GM12878 (cell line): ENCODE measurements at regions not wholly inside any gene's neighbourhood (a gene's known extent, or its start where the extent isn't known, plus 50 kb on each side); places are given as distances from the start of the nearest gene placed in this dataset.

ENCODE experiments used
- ATAC-seq: fragments of 200-7000 bp; cut with Tn5 transposase; 3 replicates; pipeline ENCODE4 v1.9.1; 2020; ENCODE audit warnings: mild to moderate bottlenecking, moderate library complexity
- BruUV-seq: library from RNA; stranded (reverse); fragments of 400-500 nt; replicated peaks from 2 replicates; lab custom pipeline; 2021; lab: Mats Ljungman, UMichigan
- CTCF ChIA-PET: fragments of 300-600 bp; sonication (Branson Sonifier 250); formaldehyde crosslinking; extraction: SDS; loops from one replicate; lab custom pipeline; 2021; ENCODE audit warnings: inconsistent platforms; lab: Yijun Ruan, JAX
- POLR2A ChIA-PET: fragments of 350-600 bp; formaldehyde crosslinking; extraction: SDS; loops from one replicate; lab custom pipeline; 2021; ENCODE audit warnings: inconsistent platforms; lab: Charles Lee
- RAD21 ChIA-PET: fragments of 300-600 bp; sonication (Branson Sonifier 250); formaldehyde crosslinking; loops from one replicate; lab custom pipeline; 2023; ENCODE audit warnings: antibody characterized with exemption; ENCODE audit not compliant: unreplicated experiment; lab: Charles Lee
- SMC1A ChIA-PET: fragments of 300-600 bp; sonication (Branson Sonifier 250); formaldehyde crosslinking; loops from one replicate; lab custom pipeline; 2023; ENCODE audit not compliant: unreplicated experiment, uncharacterized antibody; lab: Charles Lee
- DNase-seq: peaks from one replicate; pipeline ENCODE4 v3.0.0-alpha.2; 2011; ENCODE audit warnings: low read depth, low spot score
- FAIRE-seq: peaks from 3 replicates; lab custom pipeline; 2011; peaks lifted over from hg19 to GRCh38; lab: Jason Lieb, UNC
- H2AFZ ChIP-seq: 2 replicates; pipeline ENCODE4 v1.6.0; 2011; ENCODE audit warnings: low read depth, low read length, control low read depth; ENCODE audit not compliant: control insufficient read depth
- H3K27ac ChIP-seq: 2 replicates; pipeline ENCODE4 v1.5.1; 2011; ENCODE audit warnings: control low read depth; ENCODE audit not compliant: control insufficient read depth, insufficient read depth
- H3K27me3 ChIP-seq, 2 experiments: replicated peaks in 1 of 2; 2 replicates each; pipeline versions ENCODE4 v1.6.0 to v1.6.1; 2011; ENCODE audit warnings: low read length in 1 of 2; ENCODE audit not compliant: control insufficient read depth in 2 of 2, insufficient read depth in 2 of 2
- H3K36me3 ChIP-seq, 2 experiments: 2 replicates each; pipeline ENCODE4 v1.5.1; 2011; ENCODE audit warnings: low read length in 1 of 2; ENCODE audit not compliant: control insufficient read depth in 2 of 2, insufficient read depth in 2 of 2
- H3K4me1 ChIP-seq: 2 replicates; pipeline ENCODE4 v1.6.1; 2011; ENCODE audit warnings: mild to moderate bottlenecking, low read length, moderate library complexity, mixed read lengths; ENCODE audit not compliant: control insufficient read depth, insufficient read depth
- H3K4me2 ChIP-seq: 2 replicates; pipeline ENCODE4 v1.6.0; 2011; ENCODE audit warnings: control low read depth; ENCODE audit not compliant: control insufficient read depth, insufficient read depth
- H3K4me3 ChIP-seq: fragments of 200-600 bp; sonication (generic); 2 replicates; pipeline ENCODE4 v1.5.1; 2016
- H3K79me2 ChIP-seq: 2 replicates; pipeline ENCODE4 v1.6.0; 2011; ENCODE audit warnings: low read length; ENCODE audit not compliant: control insufficient read depth, insufficient read depth
- H3K9ac ChIP-seq: 2 replicates; pipeline ENCODE4 v1.8.0; 2011; ENCODE audit warnings: low read length, control low read depth, mixed read lengths; ENCODE audit not compliant: control insufficient read depth, insufficient read depth
- H3K9me3 ChIP-seq: replicated peaks from 3 replicates; pipeline ENCODE4 v1.5.1; 2011; ENCODE audit warnings: mild to moderate bottlenecking, low read length; ENCODE audit not compliant: control insufficient read depth, insufficient read depth
- H4K20me1 ChIP-seq: 2 replicates; pipeline ENCODE4 v1.6.0; 2011; ENCODE audit not compliant: control insufficient read depth, insufficient read depth
- CTCF ChIP-seq, 3 experiments: IDR thresholded peaks in 2 of 3; conservative IDR thresholded peaks in 1 of 3; 2 replicates each; pipeline ENCODE4 v1.5.1; 2011; ENCODE audit warnings: low read depth in 3 of 3, low read length in 3 of 3, mild to moderate bottlenecking in 3 of 3, control low read depth in 2 of 3, moderate library complexity in 2 of 3, inconsistent platforms in 1 of 3, mixed read lengths in 1 of 3; ENCODE audit not compliant: control insufficient read depth in 2 of 3, insufficient read depth in 1 of 3; ENCODE audit errors: extremely low read depth in 1 of 3
- PKNOX1 ChIP-seq: fragments of 450-650 bp; IDR thresholded peaks from 2 replicates; pipeline ENCODE4 v1.6.1; 2016; ENCODE audit warnings: mild to moderate bottlenecking
- WGBS: methylation state at CpG from one replicate; pipeline ENCODE4 v1.1.6; 2016; ENCODE audit warnings: low lambda C conversion rate; ENCODE audit not compliant: insufficient replicate concordance, insufficient coverage; ENCODE audit errors: missing lambda C conversion rate; 5-methylcytosine and 5-hydroxymethylcytosine counted together
- in situ Hi-C: fragments of 300-500 bp; cut with MboI; formaldehyde crosslinking; loops from 9 replicates; pipeline ENCODE4 v1.14.3; 2018; ENCODE audit warnings: mixed read lengths
- intact Hi-C: fragments of 100-400 bp; cut with micrococcal nuclease; formaldehyde crosslinking; loops from one replicate; pipeline ENCODE4 v1.14.2; 2022; ENCODE audit not compliant: unreplicated experiment

- intact Hi-C loops (no loop called here), in situ Hi-C loops (no loop called here)
- Histone ChIP-seq H3K27me3 (peaks cover 2 to 3% of the 10 kb centered on the region in 2 experiments; a peak in 3 of 4 replicates), H3K36me3 (no peaks in the 10 kb centered on the region), H4K20me1 (no peaks in the 10 kb centered on the region), H3K79me2 (no peaks in the 10 kb centered on the region), H3K9me3 (no peaks in the 10 kb centered on the region), H3K4me1 (no peaks in the 10 kb centered on the region), H3K4me2 (no peak overlapping the region), H2AFZ (no peak overlapping the region), H3K9ac (no peak overlapping the region), H3K27ac (no peak overlapping the region), H3K4me3 (no peak overlapping the region)
- WGBS, result 46% methylated on average over 12 of the region's 12 CpGs
- ChIA-PET CTCF (interaction anchor here (1.0 to 3.3 kb wide), 2 partner anchors 9 to 51 kb away, joined by 5 to 19 read pairs; no protein-coding TSS in a partner anchor), SMC1A (interaction anchor here (0.8 kb wide), 1 partner anchor 9 kb away, joined by 3 read pairs; no protein-coding TSS in a partner anchor), RAD21 (interaction anchor here (0.9 kb wide), 1 partner anchor 62 kb away, joined by 3 read pairs; no protein-coding TSS in a partner anchor), POLR2A (no interaction called here)
- no peak for ATAC-seq
- no TSS peak for BruUV-seq
- TF ChIP-seq CTCF (IDR thresholded peaks at IDR 0.05 in 2 of 3, conservative IDR thresholded peaks at IDR 0.05 in 1 of 3; ENCODE audit: control insufficient read depth in 2 of 3, extremely low read depth in 1 of 3, insufficient read depth in 1 of 3, low read depth in 3 of 3, low read length in 3 of 3) (0 out of 6 replicates have a peak, but pooled peaks of 1 of the 3 experiments have one; percentile 1), PKNOX1 (no peak)
- no peak for FAIRE-seq
- no peak for DNase-seq
These were observed 75.2 kb downstream of the RHCG start for GRCh38 chr15:89421219-89421618.
